DOHH2 (cell line): ENCODE measurements at regions not wholly inside any gene's neighbourhood (a gene's known extent, or its start where the extent isn't known, plus 50 kb on each side); places are given as distances from the start of the nearest gene placed in this dataset.

Experiments
- H3F3A ChIP-seq: fragments of 200-600 bp; sonication (generic), shearing (Covaris generic); 2 replicates; pipeline ENCODE4 v1.6.0; 2016; ENCODE audit warnings: antibody characterized with exemption, mild to moderate bottlenecking; ENCODE audit not compliant: control insufficient read depth, insufficient read depth
- H3K27ac ChIP-seq: fragments of 200-600 bp; sonication (generic); 2 replicates; pipeline ENCODE4 v1.5.1; 2014; ENCODE audit warnings: low read depth, mild to moderate bottlenecking, low read length, moderate library complexity
- H3K27me3 ChIP-seq: fragments of 200-600 bp; sonication (generic); 2 replicates; pipeline ENCODE4 v1.6.1; 2014; ENCODE audit warnings: mild to moderate bottlenecking, low read length, mixed read lengths; ENCODE audit not compliant: control insufficient read depth
- H3K36me3 ChIP-seq: fragments of 200-600 bp; sonication (generic); 2 replicates; pipeline ENCODE4 v1.6.1; 2014; ENCODE audit warnings: mild to moderate bottlenecking, low read length, moderate library complexity, mixed read lengths; ENCODE audit not compliant: control insufficient read depth
- H3K4me1 ChIP-seq: fragments of 200-600 bp; sonication (generic); 2 replicates; pipeline ENCODE4 v1.6.1; 2014; ENCODE audit warnings: mild to moderate bottlenecking, low read length, mixed read lengths; ENCODE audit not compliant: control insufficient read depth
- H3K4me2 ChIP-seq: fragments of 200-600 bp; sonication (generic); 2 replicates; pipeline ENCODE4 v1.6.0; 2014; ENCODE audit warnings: mild to moderate bottlenecking, low read length, moderate library complexity
- H3K4me3 ChIP-seq: fragments of 200-600 bp; sonication (generic); 2 replicates; pipeline ENCODE4 v1.5.1; 2014; ENCODE audit warnings: mild to moderate bottlenecking, low read length, mixed read lengths
- H3K79me2 ChIP-seq: fragments of 200-600 bp; sonication (generic); 2 replicates; pipeline ENCODE4 v1.6.1; 2014; ENCODE audit warnings: mild to moderate bottlenecking, low read length, mixed read lengths; ENCODE audit not compliant: control insufficient read depth
- H3K9me2 ChIP-seq: fragments of 200-600 bp; sonication (generic); replicated peaks from 2 replicates; pipeline ENCODE4 v1.6.1; 2014; ENCODE audit warnings: mild to moderate bottlenecking, low read length, mixed read lengths; ENCODE audit not compliant: control insufficient read depth
- H3K9me3 ChIP-seq: fragments of 200-600 bp; sonication (generic); 2 replicates; pipeline ENCODE4 v1.6.1; 2014; ENCODE audit warnings: antibody characterized with exemption, low read length, mixed read lengths; ENCODE audit not compliant: control insufficient read depth, insufficient read depth
- H4K20me1 ChIP-seq: fragments of 200-600 bp; sonication (generic); 2 replicates; pipeline ENCODE4 v1.6.0; 2014; ENCODE audit warnings: low read depth, mild to moderate bottlenecking, antibody characterized with exemption, low read length, moderate library complexity; ENCODE audit not compliant: control insufficient read depth, insufficient read depth
- CTCF ChIP-seq: fragments of 200-600 bp; sonication (generic); IDR thresholded peaks from one replicate; pipeline ENCODE4 v1.5.1; 2014; ENCODE audit warnings: antibody characterized with exemption, mild to moderate bottlenecking, low read depth, low read length; ENCODE audit not compliant: poor library complexity, severe bottlenecking
- EZH2phosphoT487 ChIP-seq: fragments of 200-600 bp; sonication (generic); IDR thresholded peaks from 2 replicates; pipeline ENCODE4 v1.6.1; 2017; ENCODE audit warnings: borderline replicate concordance, mild to moderate bottlenecking, antibody characterized with exemption, low read length, moderate library complexity, mixed read lengths

DNA sequence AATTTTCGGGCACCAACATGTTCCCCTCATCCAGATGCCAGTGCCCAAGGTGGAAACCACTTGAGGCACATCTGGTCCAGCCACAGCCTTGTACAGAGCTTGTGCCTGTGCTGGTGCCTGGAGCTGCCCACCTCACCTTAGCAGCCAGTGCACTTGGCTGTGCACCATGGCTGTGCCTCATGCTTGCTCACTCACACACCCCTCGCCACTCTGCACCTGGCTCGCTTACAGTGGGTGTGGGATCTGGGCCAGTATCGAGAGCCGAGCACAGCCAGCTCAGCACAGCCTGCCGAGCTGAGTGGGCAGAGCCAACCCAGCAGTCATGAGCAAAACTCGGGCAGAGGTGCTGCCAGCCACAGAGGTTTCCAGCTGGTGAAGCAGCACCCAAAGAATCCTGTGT is 139.9 kb upstream of the NUPR2 start:
- H3K4me2 ChIP-seq = no peak overlapping the region
- no peaks in the 10 kb centered on the region for H4K20me1 ChIP-seq
- H3K9me2 ChIP-seq = no peaks in the 10 kb centered on the region
- no peaks in the 10 kb centered on the region for H3K4me1 ChIP-seq
- H3F3A ChIP-seq = no peaks in the 10 kb centered on the region
- TF ChIP-seq EZH2phosphoT487 (no peak), CTCF (no peak)
- H3K27me3 ChIP-seq = no peaks in the 10 kb centered on the region
- H3K4me3 ChIP-seq = no peak overlapping the region
- H3K9me3 ChIP-seq = peaks cover 17% of the 10 kb centered on the region; the same call in 1 of the 2 replicates
- no peak overlapping the region for H3K27ac ChIP-seq
- H3K36me3 ChIP-seq = no peaks in the 10 kb centered on the region
- H3K79me2 ChIP-seq = no peaks in the 10 kb centered on the region

GRCh38 chr7:56250135-56250534 is 133.9 kb upstream of the NUPR2 start:
- H3K4me3 ChIP-seq = no peak overlapping the region
- H3K27ac ChIP-seq = no peak overlapping the region
- H3K27me3 ChIP-seq = no peaks in the 10 kb centered on the region
- H3K4me2 ChIP-seq = no peak overlapping the region
- no peaks in the 10 kb centered on the region for H3F3A ChIP-seq
- H3K9me2 ChIP-seq = no peaks in the 10 kb centered on the region
- no peaks in the 10 kb centered on the region for H4K20me1 ChIP-seq
- no peaks in the 10 kb centered on the region for H3K36me3 ChIP-seq
- no peaks in the 10 kb centered on the region for H3K79me2 ChIP-seq
- peaks cover 7% of the 10 kb centered on the region; the same call in 1 of the 2 replicates for H3K9me3 ChIP-seq
- TF ChIP-seq CTCF (no peak), EZH2phosphoT487 (no peak)
- no peaks in the 10 kb centered on the region for H3K4me1 ChIP-seq

DNA sequence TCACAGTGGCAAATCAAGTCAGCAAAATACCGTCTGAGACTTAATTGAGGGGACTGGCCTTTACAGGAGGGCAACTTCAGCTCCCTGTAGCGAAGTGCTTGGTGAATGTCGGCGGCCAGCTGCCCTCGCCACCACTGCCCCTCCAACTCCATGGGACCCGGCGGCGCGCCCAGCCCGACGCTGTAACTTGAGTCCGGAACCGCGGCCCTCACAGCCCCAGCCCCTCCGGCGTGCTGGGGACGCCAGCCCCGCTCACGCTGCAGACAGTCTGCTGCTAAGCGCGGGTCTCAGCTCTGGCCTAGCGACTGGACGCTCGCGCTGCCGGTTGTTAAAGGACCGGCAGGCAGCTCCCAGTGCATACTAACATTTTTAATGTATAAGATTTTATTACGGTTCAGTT is 113.4 kb upstream of the NUPR2 start:
- no peak for TF ChIP-seq CTCF
- no peak for TF ChIP-seq EZH2phosphoT487
- Histone ChIP-seq H3K36me3 (no peaks in the 10 kb centered on the region), H4K20me1 (no peaks in the 10 kb centered on the region), H3K4me2 (no peak overlapping the region), H3K79me2 (no peaks in the 10 kb centered on the region), H3F3A (no peaks in the 10 kb centered on the region), H3K9me2 (no peaks in the 10 kb centered on the region), H3K4me3 (no peak overlapping the region), H3K27me3 (no peaks in the 10 kb centered on the region), H3K27ac (no peak overlapping the region), H3K9me3 (peaks cover 3% of the 10 kb centered on the region; the same call in 1 of the 2 replicates), H3K4me1 (no peaks in the 10 kb centered on the region)

DNA sequence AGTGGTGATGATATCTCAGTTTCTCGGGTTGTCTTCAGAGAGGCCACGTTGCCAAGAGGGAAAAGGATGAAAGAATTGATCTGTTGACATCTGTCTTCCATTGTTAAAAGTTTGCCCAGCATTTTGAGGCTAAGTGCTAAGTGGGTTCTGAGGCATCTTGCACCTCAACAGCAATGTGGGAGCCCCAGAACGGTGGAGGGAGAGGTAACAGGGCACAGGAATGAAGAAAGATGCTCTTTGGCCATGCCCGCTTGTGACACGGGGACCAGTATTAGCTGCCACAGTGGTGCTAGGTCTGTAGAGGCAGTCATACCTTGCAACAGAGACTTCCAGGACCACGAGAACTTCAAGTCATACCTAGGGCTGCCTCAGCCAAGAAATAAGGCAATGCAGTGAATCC is 106.6 kb upstream of the NUPR2 start:
- Histone ChIP-seq H3K4me2 (no peak overlapping the region), H3K27ac (no peak overlapping the region), H4K20me1 (no peaks in the 10 kb centered on the region), H3K4me1 (no peaks in the 10 kb centered on the region), H3K79me2 (no peaks in the 10 kb centered on the region), H3K9me2 (no peaks in the 10 kb centered on the region), H3F3A (no peaks in the 10 kb centered on the region), H3K4me3 (no peak overlapping the region), H3K36me3 (no peaks in the 10 kb centered on the region), H3K9me3 (no peaks in the 10 kb centered on the region), H3K27me3 (no peaks in the 10 kb centered on the region)
- TF ChIP-seq CTCF (no peak), EZH2phosphoT487 (no peak)
